DLD1 (cell line): ENCODE measurements at regions not wholly inside any gene's neighbourhood (a gene's known extent, or its start where the extent isn't known, plus 50 kb on each side); places are given as distances from the start of the nearest gene placed in this dataset.

ENCODE experiments used
- in situ Hi-C: cut with HindIII; loops from 2 replicates; pipeline ENCODE4 v1.10.0; 2017; ENCODE audit warnings: low sequenced_read_pairs

DNA sequence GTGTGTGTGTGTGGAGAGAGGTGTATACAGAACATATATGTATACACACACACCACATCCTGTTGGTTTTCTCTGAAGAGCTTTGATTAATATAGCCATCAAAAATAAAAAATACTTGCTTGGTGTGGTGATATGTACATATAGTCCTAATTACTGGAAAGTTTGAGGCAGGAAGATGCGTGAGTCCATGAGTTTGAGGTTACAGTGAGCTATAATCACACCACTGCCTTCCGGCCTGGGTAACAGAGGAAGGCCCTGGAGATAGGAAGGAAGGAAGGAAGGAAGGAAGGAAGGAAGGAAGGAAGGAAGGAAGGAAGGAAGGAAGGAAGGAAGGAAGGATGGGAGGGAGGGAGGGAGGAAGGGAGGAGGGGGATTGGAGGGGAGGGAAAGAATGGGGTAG is 360.4 kb upstream of the CPEB2 start:
- in situ Hi-C loops, result no loop called here

DNA sequence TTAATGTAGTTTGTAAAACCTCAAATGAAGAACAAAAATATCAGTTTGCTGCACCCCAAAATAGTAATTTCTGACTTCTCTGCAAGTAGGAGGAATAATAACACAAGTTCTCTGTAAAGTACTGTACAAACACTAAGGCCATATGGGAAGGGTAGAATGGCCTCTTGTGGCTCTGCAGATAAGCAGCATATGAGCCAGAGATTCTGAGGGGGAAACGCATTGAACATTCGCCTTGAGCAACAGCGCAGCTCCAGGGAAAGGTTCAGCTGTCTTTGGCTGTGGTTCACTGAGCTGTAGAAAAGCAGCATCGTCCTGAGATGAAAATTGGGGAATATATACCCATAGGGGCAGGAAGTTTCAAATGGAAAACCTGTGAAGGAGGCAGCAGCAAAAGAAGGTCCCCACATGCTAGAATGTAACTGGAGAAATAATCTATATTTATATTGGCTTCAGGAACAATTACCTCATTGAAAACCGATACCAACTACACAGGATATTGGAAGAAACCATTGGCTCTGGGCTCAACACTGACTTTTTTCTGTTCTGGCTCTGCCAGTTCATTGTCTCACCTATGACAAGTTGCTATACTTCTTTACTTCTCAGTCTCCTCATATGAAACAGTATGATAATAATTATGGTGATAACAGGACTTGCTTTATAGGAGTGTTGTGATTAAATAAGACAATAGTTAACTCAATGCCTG is 357.6 kb upstream of the CPEB2 start:
- in situ Hi-C loops, result no loop called here

DNA sequence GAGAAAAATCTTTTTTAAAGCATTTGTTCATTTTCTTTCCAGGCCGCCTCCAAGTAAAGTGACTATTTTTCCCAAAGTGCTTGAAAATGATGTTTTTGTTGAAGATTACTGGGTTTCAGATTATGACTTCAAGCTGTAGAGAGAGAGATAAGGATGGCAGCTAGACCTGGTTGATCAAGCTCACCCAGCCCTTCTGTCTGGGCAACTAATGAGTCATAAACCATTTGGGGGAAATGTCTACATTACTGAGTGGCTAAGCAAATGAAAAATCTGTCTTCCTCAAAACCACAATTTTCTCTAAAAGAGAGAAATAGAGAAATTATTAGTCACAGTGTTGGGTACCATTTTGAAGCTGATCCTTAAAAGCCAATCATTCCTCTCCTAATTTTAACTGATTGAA is 355.4 kb upstream of the CPEB2 start:
- in situ Hi-C loops, result no loop called here

DNA sequence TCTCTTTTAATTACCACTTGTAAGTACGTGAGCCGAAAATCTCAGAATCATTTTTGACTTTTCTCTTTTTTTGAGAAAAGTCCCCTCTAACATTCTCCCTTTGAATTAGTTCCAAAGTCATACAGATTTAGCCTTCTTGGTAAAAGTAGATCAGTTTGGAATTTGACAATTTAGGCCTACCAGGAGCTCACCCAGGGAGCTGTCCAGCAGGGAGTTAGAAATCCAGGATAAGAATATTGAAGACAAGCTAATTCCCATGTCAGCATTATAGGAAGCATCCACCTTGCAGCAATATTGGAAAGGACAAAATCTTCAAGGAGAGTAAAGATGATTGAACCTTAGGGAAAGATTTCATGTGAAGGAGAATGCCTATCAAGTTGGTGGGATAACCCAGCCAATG is 352.2 kb upstream of the CPEB2 start:
- in situ Hi-C loops, result no loop called here

DNA sequence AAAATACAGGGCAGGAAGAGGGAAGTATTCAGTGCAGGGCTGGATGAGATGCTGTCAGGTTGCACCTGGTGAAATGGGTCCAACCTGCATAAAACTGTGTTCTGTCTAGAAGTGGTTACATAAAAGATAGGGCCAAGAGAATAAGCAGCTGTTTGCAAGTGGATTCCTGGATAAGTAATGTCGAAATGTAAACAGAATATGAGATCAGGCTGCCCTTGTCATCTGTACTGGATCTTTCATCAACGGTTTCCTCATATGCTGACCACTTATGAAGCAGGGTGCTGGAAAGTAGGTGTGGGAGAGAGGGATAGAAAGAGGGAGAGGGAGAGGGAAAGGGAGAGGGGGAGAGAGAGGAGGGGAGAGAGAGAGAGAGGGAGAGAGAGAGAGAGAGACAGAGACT is 349.8 kb upstream of the CPEB2 start:
- in situ Hi-C loops, result no loop called here

DNA sequence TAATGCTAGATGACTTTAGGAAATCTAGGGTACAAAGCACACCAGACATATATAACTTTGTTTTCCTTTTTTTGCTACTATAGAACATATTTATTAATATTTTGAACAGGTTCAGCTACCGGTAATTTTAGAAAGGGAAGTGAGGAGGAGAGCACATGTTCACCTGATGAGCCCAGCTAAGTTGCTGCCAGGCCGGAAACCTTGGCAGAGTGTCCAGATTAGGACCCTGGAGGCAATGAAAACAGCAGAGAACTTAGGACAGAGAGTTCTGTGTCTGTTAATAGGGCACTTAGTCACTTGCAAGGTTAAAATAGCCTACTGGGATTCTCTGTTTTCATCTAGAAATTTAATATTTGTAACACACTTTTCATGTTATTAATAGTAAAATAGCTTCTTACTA is 348.9 kb upstream of the CPEB2 start:
- in situ Hi-C loops, result no loop called here

DNA sequence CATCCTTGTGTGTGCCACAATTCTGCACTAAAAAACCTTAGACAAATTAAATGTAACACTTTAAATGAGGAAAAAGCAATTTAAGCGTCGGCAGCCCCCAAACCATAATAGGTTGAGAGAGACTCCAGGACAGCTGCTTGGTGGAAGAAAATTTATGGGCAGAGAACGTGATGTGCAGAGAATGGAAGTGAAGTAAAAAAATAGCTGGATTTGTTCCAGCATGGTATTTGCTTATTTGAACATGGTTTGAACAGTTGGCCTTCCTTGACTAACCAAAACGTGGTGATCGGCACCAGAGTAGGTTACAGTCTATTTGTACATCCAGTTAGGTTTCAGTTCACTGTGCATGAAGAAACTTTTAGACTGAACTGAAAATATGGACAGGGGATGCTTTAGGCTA is 343.0 kb upstream of the CPEB2 start:
- in situ Hi-C loops, result no loop called here

DNA sequence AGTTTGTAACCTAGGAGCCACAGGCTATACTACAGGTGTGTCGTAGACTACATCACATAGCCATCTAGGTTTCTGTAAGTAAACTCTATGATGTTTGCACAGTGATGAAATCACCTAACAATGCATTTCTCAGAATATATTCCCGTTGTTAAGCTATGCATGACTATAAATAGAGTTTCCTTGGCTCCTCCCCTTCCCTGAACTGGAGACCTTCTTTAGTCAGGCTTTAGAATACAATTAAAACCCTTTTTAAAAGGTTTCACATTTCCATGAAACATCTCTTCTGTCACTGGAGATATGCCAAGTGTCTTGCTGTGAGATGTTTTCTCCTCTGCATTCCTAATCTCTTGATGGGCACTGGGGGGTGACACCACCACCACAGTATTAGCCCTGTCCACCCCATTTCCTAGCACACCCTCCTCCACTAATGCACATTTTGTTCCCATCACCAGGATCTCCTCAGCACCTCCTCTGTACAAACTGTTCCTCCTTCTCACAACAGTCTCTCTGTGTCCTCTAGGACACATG is 334.6 kb upstream of the CPEB2 start:
- in situ Hi-C loops, result no loop called here

DNA sequence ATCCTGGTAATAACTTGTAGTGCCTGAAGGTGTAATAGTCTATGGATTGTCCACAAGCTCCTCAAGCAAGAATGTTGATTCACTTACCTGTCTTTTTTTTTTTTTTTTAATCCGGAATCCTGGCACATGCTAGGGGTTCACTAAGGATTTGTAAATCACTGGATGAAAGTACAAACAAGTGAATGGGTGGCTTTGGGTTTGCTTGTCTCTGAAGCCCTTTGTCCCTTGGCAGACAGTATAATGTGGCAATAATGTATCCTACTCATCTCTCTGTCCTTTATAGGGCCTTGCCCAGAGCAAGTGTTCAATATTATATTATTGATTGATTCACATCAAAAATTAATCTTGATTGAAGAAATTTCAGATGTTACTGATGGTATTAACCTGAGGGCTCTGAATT is 334.0 kb upstream of the CPEB2 start:
- in situ Hi-C loops, result no loop called here

DNA sequence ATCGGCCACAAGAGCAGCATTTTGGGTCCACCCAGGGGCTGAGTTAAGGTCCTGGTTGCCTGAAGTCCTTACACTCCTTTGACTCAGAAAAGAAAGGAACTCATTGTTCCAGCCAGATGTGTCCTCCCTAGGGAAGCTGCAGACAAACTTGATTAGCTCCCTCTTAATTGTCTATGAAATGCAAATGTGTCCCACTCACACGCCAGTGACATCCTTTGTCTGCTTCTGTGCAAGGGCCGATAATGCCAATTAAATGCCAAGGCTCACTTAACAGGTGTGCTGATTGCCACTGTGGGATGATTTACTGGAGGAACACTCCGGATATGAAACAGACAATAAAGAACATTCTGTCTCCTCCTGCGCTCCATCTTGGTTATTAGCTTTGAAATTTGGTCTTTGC is 332.9 kb upstream of the CPEB2 start:
- in situ Hi-C loops, result no loop called here

DNA sequence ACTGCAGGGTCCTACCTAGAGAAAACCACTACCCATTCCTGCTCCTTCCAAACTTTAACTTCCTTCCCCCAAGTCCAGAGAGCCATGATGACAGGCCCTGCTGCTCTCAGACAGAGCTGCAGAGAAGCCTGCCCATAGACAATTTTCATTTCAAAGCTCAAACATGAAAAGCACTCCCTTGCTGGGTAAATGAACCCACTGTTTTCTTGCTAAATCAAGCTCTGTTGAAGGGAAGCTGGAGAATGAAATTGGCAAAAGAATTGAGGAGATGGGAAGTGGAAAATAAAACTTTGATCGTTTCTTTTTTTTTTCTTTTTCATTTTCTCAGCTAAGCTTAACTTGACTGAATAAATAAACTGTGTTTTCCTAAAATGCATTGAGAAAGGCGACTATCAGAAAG is 331.1 kb upstream of the CPEB2 start:
- in situ Hi-C loops, result no loop called here

DNA sequence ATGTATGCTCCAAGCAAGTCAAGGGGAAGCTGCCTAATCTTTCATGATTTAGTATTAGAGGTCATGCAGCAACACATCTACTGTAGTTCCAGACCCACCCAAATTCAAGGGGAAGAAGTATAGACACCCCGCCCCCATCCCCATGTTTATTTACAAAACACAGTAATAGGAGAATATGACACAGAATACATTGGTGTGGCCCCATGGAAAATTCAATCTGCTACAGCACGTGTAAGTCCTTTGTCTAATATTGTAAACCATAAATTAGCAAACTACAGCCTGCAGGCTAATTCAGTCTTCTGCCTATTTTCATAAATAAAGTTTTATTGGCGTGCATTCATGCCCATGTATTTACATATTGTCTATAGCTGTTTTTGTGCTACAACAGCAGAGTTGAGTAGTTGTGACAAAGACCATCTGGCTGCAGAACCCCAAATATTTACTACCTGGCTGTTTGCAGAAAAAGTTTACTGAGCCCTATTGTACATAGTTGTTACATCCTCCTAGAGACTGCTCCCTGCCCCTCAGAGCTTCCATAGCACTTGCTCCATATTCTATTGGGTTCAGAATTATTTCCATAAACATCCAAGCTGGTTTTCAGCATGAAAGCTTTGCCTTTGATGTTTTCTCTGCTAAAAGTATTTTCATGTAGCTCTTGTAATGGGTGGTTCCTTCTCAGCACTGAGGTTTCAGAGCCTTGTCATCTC is 326.8 kb upstream of the CPEB2 start:
- in situ Hi-C loops, result no loop called here

DNA sequence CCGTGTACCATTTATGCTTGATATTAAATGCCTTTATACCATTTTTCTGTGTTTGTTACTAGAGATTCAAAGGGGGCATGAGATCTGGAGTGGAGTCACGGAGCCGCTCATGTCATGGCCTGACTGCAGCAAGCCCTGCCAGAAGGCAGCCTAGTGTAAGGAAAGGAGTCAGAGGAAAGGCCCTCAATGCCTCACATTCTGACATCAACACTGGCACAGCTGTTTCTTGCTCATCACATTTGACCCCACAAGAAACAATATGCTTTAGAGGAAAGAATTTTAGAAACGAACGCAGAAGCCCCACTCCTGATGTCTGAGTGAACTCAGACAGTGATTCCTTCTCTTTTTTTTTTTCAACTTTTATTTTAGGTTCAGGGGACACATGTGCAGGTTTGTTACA is 322.4 kb upstream of the CPEB2 start:
- in situ Hi-C loops, result no loop called here

DNA sequence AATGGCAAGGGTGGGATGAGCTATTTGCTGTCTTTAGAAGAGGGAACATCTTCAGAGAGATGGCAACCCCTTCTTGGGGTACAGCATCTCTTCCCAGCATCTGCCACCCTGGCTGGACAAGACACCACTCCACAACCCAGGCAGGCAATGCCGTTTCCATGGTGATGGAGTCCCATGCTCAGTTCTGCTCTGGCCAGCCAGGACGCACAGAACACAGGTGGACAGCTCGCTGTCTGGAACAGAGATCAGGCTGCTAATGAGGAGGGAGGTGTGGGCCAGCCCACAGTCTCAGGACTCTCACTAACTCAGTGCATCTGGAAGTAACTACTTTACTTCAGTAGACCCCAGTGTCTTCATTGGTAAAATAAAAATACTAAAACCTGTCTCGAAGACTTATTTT is 321.0 kb upstream of the CPEB2 start:
- in situ Hi-C loops, result no loop called here

DNA sequence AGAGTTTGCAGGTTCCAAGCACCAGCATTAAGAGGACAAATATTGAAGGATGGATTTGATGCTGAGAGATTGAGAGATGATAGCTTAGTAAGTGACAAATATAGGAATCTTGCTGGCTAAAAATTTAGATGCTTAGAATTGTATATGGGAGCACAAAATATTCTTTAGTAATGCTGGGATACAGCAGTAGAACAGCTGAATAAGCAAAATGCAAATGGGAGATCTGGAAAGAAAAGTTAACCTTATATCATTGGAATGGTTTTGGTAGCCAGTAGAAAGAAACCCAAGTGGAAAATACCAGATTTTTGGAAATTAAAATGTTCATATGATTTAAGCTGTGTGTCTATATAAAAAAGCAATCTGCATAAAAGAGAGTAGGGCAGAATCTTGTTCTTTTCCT is 308.6 kb upstream of the CPEB2 start:
- in situ Hi-C loops, result no loop called here

DNA sequence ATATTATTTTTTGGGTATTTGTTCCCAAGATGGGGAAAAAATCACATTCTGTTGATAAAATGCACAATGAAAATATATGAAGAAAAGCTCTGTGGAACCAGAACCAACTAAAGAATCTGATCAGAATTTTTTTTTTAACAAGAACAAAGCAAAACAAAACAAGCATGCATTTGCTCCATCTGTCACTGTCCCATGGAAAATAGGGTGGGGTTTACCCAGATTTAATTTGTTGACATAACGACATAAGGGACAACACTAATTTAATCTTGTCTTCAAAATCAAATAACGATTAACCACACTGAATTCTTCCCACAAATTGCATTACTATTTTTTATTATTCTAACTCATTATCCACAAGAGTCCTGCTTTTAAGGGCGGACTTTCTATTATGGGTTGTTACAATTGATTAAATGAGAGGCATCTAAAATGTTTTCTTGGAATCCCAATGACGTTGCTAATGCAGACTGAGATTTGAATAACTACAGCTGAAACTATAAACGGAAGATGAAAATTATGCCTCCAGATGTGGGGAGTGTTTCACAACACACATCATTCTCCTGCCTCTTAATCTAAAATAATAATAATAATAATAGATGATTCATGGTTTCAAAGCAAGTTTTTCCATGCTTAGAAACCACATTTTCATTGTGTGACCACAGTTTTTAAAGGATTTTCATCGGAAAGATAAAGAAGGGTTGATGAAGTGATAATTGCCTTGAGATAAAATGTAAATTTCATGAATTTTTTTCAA is 307.0 kb upstream of the CPEB2 start:
- in situ Hi-C loops, result no loop called here

DNA sequence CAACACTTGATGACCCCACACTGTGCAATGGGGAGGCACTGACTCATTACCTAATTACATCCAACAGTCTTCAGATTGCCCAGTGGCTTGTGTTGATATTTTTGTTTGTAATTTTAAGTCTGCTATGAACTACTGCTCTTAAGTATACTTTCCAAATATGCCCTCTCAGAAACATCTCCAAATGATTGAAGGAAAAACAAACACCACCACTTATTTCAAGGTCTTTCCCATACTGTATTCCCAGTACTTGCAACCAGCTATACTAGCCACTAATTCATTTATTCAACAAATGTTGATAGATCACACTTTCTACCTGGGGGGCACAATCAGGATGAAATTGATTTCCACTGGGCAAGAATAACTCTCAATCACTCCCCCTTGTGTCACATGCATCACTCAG is 302.2 kb upstream of the CPEB2 start:
- in situ Hi-C loops, result no loop called here

DNA sequence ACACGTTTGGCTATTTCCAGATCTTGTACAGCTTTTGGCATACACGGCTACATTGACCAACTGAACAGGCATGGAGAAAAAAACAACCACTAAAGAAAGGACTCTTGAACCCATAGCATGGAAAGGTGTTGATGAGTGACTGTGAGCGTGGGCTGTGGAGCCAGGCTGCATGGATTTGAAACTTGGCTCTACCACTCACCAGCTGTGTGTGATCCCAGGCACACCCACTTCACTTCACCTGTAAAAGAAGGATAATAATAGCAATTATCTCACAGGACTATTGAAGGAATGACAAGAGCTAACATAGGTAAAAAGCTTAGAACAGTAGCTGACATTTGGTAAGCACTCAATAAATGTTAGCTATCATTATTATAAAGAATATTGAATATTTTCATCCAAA is 301.7 kb upstream of the CPEB2 start:
- in situ Hi-C loops, result no loop called here

DNA sequence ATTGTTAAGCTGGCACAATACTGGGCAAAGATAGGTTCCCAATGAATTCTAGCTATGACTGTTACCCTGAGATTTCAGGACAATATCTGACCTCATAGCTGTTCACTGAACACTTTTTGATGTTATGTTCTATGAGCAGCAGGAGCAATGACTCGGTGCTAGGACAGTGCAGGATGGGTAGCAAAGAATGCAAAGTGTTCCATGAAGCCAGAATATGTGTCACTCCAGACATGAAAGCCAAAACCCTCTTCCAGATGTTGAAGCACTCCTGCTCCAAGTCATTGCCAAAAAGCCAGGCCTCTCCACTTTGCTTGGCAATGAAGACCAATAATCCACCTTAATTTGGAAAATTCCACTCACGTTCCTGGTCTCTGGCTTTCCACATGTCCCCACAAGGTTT is 300.9 kb upstream of the CPEB2 start:
- in situ Hi-C loops, result no loop called here

DNA sequence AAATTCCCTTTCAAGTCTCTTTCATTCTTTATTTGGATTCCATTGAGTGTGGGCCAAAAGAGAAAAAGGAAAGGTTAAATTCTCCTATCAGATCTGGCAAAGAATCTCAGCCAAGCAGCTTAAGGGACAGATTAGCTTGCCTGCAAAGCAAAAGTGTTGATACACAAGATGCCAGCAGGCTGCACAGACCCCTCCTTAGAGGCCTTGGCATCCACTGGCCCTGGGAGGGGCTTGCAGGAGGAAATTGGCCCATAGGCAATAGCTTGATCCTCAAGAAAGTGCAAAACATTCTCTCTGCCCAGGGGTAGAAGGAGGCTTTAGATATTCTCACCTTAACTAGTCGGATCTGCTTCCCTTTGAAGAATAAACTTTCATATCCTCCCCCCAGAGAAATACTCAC is 300.4 kb upstream of the CPEB2 start:
- in situ Hi-C loops, result no loop called here

DNA sequence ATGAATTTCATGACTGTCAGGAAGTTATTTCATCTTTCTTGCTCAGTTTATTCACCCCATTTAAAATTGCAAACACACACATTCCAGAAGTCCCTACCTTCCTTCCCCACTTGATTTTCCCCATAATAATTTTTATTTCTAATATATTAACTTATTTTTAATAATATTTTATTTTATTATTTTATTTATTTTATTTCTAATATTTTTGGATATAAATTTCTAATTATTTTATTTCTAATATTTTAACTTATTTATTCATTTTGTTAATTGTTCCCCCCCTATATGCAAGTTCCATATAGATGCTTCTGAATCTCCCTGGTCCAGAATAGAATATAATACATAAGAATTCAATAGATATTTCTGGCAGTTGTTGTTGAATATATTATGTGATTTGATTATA is 293.7 kb upstream of the CPEB2 start:
- in situ Hi-C loops, result no loop called here

DNA sequence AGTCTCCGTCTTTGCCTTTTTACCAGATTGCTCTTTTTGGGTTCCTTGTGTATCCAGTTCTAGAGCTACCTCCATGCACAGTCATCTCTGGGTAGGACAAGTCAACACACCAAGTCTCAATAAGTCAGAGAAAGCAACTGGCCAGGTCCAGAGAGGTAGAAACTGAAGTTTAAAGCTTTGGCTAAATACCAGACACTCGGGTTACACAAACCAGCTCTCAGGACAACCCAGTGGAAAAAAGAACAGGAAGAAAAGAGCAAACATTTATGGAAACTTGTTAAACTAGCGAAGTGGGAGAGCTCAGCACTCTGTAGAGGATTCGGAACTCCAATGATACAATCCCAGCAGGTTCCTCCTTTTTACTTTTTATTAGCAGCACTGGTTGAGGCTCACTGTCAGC is 291.0 kb upstream of the CPEB2 start:
- in situ Hi-C loops, result no loop called here
